Subcutaneous abdominal adipose tissue (tissue), 5 donors: ENCODE measurements at regions not wholly inside any gene's neighbourhood (a gene's known extent, or its start where the extent isn't known, plus 50 kb on each side); places are given as distances from the start of the nearest gene placed in this dataset.

ENCODE experiments used
- H3K27ac ChIP-seq: one replicate; pipeline ENCODE4 v1.7.0; 2013; ENCODE audit warnings: low read depth, mild to moderate bottlenecking, inconsistent platforms, low read length, moderate library complexity
- H3K27me3 ChIP-seq, 5 donors: one replicate each; pipeline ENCODE4 v1.7.0; 2013; ENCODE audit warnings: low read length in 5 of 5, inconsistent platforms in 1 of 5; ENCODE audit not compliant: control insufficient read depth in 5 of 5, insufficient read depth in 4 of 5
- H3K36me3 ChIP-seq, 5 donors: one replicate each; pipeline ENCODE4 v1.7.0; 2013; ENCODE audit warnings: low read length in 5 of 5; ENCODE audit not compliant: control insufficient read depth in 5 of 5, insufficient read depth in 5 of 5
- H3K4me1 ChIP-seq, 5 donors: one replicate each; pipeline ENCODE4 v1.7.0; 2013; ENCODE audit warnings: low read length in 5 of 5, mild to moderate bottlenecking in 3 of 5, moderate library complexity in 1 of 5; ENCODE audit not compliant: control insufficient read depth in 5 of 5, insufficient read depth in 5 of 5
- H3K4me3 ChIP-seq, 5 donors: one replicate each; pipeline ENCODE4 v1.7.0; 2013; ENCODE audit warnings: low read length in 5 of 5, low read depth in 1 of 5
- H3K9ac ChIP-seq, 5 donors: one replicate each; pipeline ENCODE4 v1.7.0; 2013; ENCODE audit warnings: low read length in 5 of 5, mild to moderate bottlenecking in 4 of 5, moderate library complexity in 3 of 5
- H3K9me3 ChIP-seq, 5 donors: one replicate each; pipeline ENCODE4 v1.7.0; 2013; ENCODE audit warnings: low read length in 5 of 5; ENCODE audit not compliant: control insufficient read depth in 5 of 5
- donor health status: healthy.
- donor health status: healthy.
- donor health status: healthy.
- donor health status: healthy.
- donor health status: healthy.

GRCh38 chr6:119602215-119603178, 252.9 kb upstream of the MAN1A1 start:
- H3K27me3 ChIP-seq, result no peaks in the 10 kb centered on the region
- H3K9ac ChIP-seq, result no peak overlapping the region
- peaks cover 0 to 2% (median 0%) of the 10 kb centered on the region in 5 donors for H3K36me3 ChIP-seq
- no peaks in the 10 kb centered on the region for H3K9me3 ChIP-seq
- H3K4me1 ChIP-seq, result no peaks in the 10 kb centered on the region
- no peak overlapping the region for H3K4me3 ChIP-seq
- H3K27ac ChIP-seq, result no peak overlapping the region

GRCh38 chr6:119598883-119599282, 249.3 kb upstream of the MAN1A1 start:
- Histone ChIP-seq H3K4me1 (no peaks in the 10 kb centered on the region), H3K9ac (no peak overlapping the region), H3K27ac (no peak overlapping the region), H3K36me3 (peaks cover 0 to 9% (median 0%) of the 10 kb centered on the region in 5 donors), H3K9me3 (peaks cover 0 to 4% (median 0%) of the 10 kb centered on the region in 5 donors), H3K4me3 (no peak overlapping the region), H3K27me3 (no peaks in the 10 kb centered on the region)

- peaks cover 0 to 4% (median 0%) of the 10 kb centered on the region in 5 donors for H3K9me3 ChIP-seq
- H3K9ac ChIP-seq, result no peak overlapping the region
Measured at GRCh38 chr6:119594907-119595306, 245.3 kb upstream of the MAN1A1 start.

DNA sequence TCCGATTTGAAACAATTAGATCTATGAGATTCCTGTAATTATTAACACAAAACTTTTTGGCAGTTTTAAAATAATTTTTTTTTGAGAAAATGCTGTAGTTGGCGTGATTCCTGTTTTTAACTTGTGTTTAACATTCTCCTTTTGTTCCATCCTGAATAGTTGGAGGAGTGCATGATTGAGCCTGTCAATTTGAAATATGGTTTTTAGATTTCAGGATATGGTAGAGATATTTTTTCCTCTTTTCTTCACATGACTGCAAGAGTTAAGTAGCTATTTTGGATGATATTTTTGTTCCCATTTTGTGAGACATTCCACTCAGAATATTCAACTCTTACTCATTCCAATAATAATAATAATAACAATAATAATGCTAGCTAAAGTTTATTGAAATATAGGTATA, 241.7 kb upstream of the MAN1A1 start:
- H3K4me3 ChIP-seq, result no peak overlapping the region
- no peak overlapping the region for H3K27ac ChIP-seq
- H3K27me3 ChIP-seq, result no peaks in the 10 kb centered on the region
- no peak overlapping the region for H3K9ac ChIP-seq
- no peaks in the 10 kb centered on the region for H3K4me1 ChIP-seq
- H3K36me3 ChIP-seq, result peaks cover 0 to under 1% (median 0%) of the 10 kb centered on the region in 5 donors
- no peaks in the 10 kb centered on the region for H3K9me3 ChIP-seq

More at GRCh38 chr6:119594907-119595306, 245.3 kb upstream of the MAN1A1 start:
- Histone ChIP-seq H3K4me3 (no peak overlapping the region), H3K4me1 (no peaks in the 10 kb centered on the region), H3K36me3 (peaks cover 0 to 9% (median 0%) of the 10 kb centered on the region in 5 donors), H3K27ac (no peak overlapping the region), H3K27me3 (no peaks in the 10 kb centered on the region)

GRCh38 chr6:119590066-119590465, 240.5 kb upstream of the MAN1A1 start:
- no peak overlapping the region for H3K4me3 ChIP-seq
- H3K9me3 ChIP-seq, result no peaks in the 10 kb centered on the region
- no peaks in the 10 kb centered on the region for H3K36me3 ChIP-seq
- no peaks in the 10 kb centered on the region for H3K27me3 ChIP-seq
- H3K27ac ChIP-seq, result no peak overlapping the region
- H3K4me1 ChIP-seq, result no peaks in the 10 kb centered on the region
- H3K9ac ChIP-seq, result no peak overlapping the region

DNA sequence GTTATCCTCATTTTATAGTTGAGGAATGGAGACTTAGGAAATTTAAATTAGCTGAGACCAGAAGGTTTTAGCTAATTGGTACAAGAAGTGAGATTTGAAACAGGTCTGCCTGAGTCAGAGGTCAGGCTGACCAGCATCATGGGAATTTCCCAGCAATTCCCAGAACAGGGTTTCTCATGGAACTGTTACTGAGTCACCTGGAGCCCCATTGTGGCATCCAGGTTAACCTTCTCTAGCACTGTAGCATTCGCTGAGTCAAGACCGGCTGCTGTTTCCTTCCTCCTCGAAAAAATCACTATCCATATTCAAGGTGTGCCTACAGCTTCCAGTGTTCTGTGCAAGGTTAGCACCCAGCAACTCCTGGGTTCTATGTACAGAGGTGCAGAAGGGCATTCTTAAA, 238.0 kb upstream of the MAN1A1 start:
- H3K4me1 ChIP-seq, result no peaks in the 10 kb centered on the region
- H3K9ac ChIP-seq, result no peak overlapping the region
- no peaks in the 10 kb centered on the region for H3K27me3 ChIP-seq
- H3K9me3 ChIP-seq, result no peaks in the 10 kb centered on the region
- no peak overlapping the region for H3K4me3 ChIP-seq
- H3K36me3 ChIP-seq, result no peaks in the 10 kb centered on the region
- H3K27ac ChIP-seq, result no peak overlapping the region

GRCh38 chr6:119586250-119586882, 236.8 kb upstream of the MAN1A1 start:
- H3K4me1 ChIP-seq, result no peaks in the 10 kb centered on the region
- no peaks in the 10 kb centered on the region for H3K36me3 ChIP-seq
- H3K4me3 ChIP-seq, result no peak overlapping the region
- H3K27me3 ChIP-seq, result no peaks in the 10 kb centered on the region
- no peaks in the 10 kb centered on the region for H3K9me3 ChIP-seq
- no peak overlapping the region for H3K27ac ChIP-seq
- H3K9ac ChIP-seq, result no peak overlapping the region

- no peak overlapping the region for H3K9ac ChIP-seq
- H3K4me3 ChIP-seq, result no peak overlapping the region
- no peaks in the 10 kb centered on the region for H3K4me1 ChIP-seq
- no peaks in the 10 kb centered on the region for H3K9me3 ChIP-seq
- H3K27ac ChIP-seq, result no peak overlapping the region
- no peaks in the 10 kb centered on the region for H3K36me3 ChIP-seq
- H3K27me3 ChIP-seq, result no peaks in the 10 kb centered on the region
Measured at GRCh38 chr6:119584088-119584487, 234.5 kb upstream of the MAN1A1 start.

DNA sequence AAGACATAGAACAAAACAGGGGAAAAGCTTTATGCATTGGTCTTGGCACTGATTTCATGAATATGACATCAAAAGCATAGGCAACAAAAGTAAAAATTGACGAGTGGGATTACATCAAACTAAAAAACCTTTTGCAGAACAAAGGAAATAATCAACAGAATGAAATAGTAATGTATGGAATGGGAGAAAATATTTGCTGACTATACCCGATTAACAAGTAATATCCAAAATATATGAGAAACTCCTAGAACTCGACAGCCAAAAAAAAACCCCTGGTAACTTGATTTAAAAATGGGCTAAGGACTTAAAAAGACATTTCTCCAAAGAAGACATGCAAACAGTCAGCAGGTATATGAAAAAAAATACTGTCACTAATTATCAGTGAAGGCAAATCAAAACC, 231.7 kb upstream of the MAN1A1 start:
- no peak overlapping the region for H3K9ac ChIP-seq
- no peak overlapping the region for H3K4me3 ChIP-seq
- no peak overlapping the region for H3K27ac ChIP-seq
- no peaks in the 10 kb centered on the region for H3K4me1 ChIP-seq
- H3K36me3 ChIP-seq, result no peaks in the 10 kb centered on the region
- H3K9me3 ChIP-seq, result peaks cover under 1 to 8% (median 2%) of the 10 kb centered on the region in 5 donors
- H3K27me3 ChIP-seq, result no peaks in the 10 kb centered on the region

- Histone ChIP-seq H3K4me3 (no peak overlapping the region), H3K27ac (no peak overlapping the region), H3K36me3 (no peaks in the 10 kb centered on the region), H3K9me3 (peaks cover 3 to 13% (median 6%) of the 10 kb centered on the region in 5 donors), H3K27me3 (no peaks in the 10 kb centered on the region), H3K9ac (no peak overlapping the region), H3K4me1 (no peaks in the 10 kb centered on the region)
Measured at GRCh38 chr6:119575721-119576120, 226.2 kb upstream of the MAN1A1 start.
